HEK293 (cell line): ENCODE measurements at regions not wholly inside any gene's neighbourhood (a gene's known extent, or its start where the extent isn't known, plus 50 kb on each side); places are given as distances from the start of the nearest gene placed in this dataset.

ENCODE experiments used
- CTCF ChIA-PET: fragments of 350-600 bp; formaldehyde crosslinking; extraction: SDS; loops from one replicate; lab custom pipeline; 2021; ENCODE audit warnings: antibody characterized with exemption; lab: Yijun Ruan, JAX
- POLR2A ChIA-PET: fragments of 300-600 bp; formaldehyde crosslinking; extraction: SDS; loops from one replicate; lab custom pipeline; 2020; ENCODE audit warnings: antibody characterized with exemption, inconsistent platforms; lab: Yijun Ruan, JAX
- H3K27ac ChIP-seq: fragments of 200-500 bp; sonication (Bioruptor generic); 2 replicates; pipeline ENCODE4 v1.5.1; 2014; ENCODE audit warnings: low read depth, low read length, control low read depth, inconsistent platforms; ENCODE audit errors: extremely low read depth
- H3K36me3 ChIP-seq, 2 experiments: fragments of 200-500 bp in 1 of 2; sonication (Bioruptor generic) in 1 of 2; 1 replicate in 1 of 2; 2 replicates in 1 of 2; pipeline ENCODE4 v1.5.1; 2014 to 2017; ENCODE audit warnings: inconsistent platforms in 2 of 2, low read length in 2 of 2; ENCODE audit not compliant: control insufficient read depth in 2 of 2, insufficient read depth in 1 of 2
- H3K4me1 ChIP-seq: fragments of 200-500 bp; sonication (Bioruptor generic); 2 replicates; pipeline ENCODE4 v1.5.1; 2014; ENCODE audit warnings: mild to moderate bottlenecking, low read length, inconsistent platforms; ENCODE audit not compliant: control insufficient read depth, insufficient read depth
- H3K4me3 ChIP-seq: 2 replicates; pipeline ENCODE4 v1.5.1; 2011; ENCODE audit warnings: low read depth, mild to moderate bottlenecking, control low read depth, low read length, moderate library complexity
- H3K9me3 ChIP-seq: fragments of 200-500 bp; sonication (Bioruptor generic); 2 replicates; pipeline ENCODE4 v1.5.1; 2014; ENCODE audit warnings: low read depth, low read length, inconsistent platforms; ENCODE audit not compliant: control insufficient read depth, insufficient read depth
- AEBP2 ChIP-seq: fragments of 450-650 bp; formaldehyde crosslinking; IDR thresholded peaks from 2 replicates; pipeline ENCODE4 v1.5.1; 2016; ENCODE audit warnings: missing biosample characterization, missing genetic modification characterization, borderline replicate concordance
- BCL11B ChIP-seq: fragments of 450-650 bp; formaldehyde crosslinking; IDR thresholded peaks from 2 replicates; pipeline ENCODE4 v1.5.1; 2016; ENCODE audit warnings: low read depth, missing biosample characterization, missing genetic modification characterization
- GLI2 ChIP-seq: fragments of 450-650 bp; formaldehyde crosslinking; IDR thresholded peaks from 2 replicates; pipeline ENCODE4; 2017; ENCODE audit warnings: missing biosample characterization, missing genetic modification characterization, low read depth, borderline replicate concordance
- GLIS2 ChIP-seq: fragments of 450-650 bp; formaldehyde crosslinking; IDR thresholded peaks from 2 replicates; pipeline ENCODE4 v1.5.1; 2016; ENCODE audit warnings: missing biosample characterization, missing genetic modification characterization
- HOXC10 ChIP-seq: sonication (generic); formaldehyde crosslinking; IDR thresholded peaks from 2 replicates; pipeline ENCODE4 v1.8.1; 2023; ENCODE audit warnings: mild to moderate bottlenecking, missing genetic modification reagents
- MZF1 ChIP-seq: fragments of 450-650 bp; formaldehyde crosslinking; IDR thresholded peaks from 2 replicates; pipeline ENCODE4 v1.5.1; 2017; ENCODE audit warnings: missing biosample characterization, missing genetic modification characterization, borderline replicate concordance
- REST ChIP-seq: fragments of 450-650 bp; formaldehyde crosslinking; IDR thresholded peaks from 2 replicates; pipeline ENCODE4 v1.5.1; 2016; ENCODE audit warnings: missing biosample characterization, missing genetic modification characterization
- ZBTB20 ChIP-seq: fragments of 450-650 bp; formaldehyde crosslinking; IDR thresholded peaks from 2 replicates; pipeline ENCODE4 v1.5.1; 2016; ENCODE audit warnings: missing biosample characterization, missing genetic modification characterization
- ZBTB49 ChIP-seq: fragments of 450-650 bp; formaldehyde crosslinking; IDR thresholded peaks from 2 replicates; pipeline ENCODE4 v1.5.1; 2016; ENCODE audit warnings: missing biosample characterization, missing genetic modification characterization, low read depth
- ZBTB7A ChIP-seq: fragments of 450-650 bp; formaldehyde crosslinking; IDR thresholded peaks from 2 replicates; pipeline ENCODE4 v1.5.1; 2016; ENCODE audit warnings: low read depth, missing biosample characterization, missing genetic modification characterization
- ZNF112 ChIP-seq: fragments of 450-650 bp; formaldehyde crosslinking; IDR thresholded peaks from 2 replicates; pipeline ENCODE4 v1.5.0; 2017; ENCODE audit warnings: missing biosample characterization, missing genetic modification characterization
- ZNF140 ChIP-seq: fragments of 450-650 bp; formaldehyde crosslinking; IDR thresholded peaks from 2 replicates; pipeline ENCODE4 v1.5.1; 2016; ENCODE audit warnings: missing biosample characterization, missing genetic modification characterization
- ZNF239 ChIP-seq: fragments of 450-650 bp; formaldehyde crosslinking; IDR thresholded peaks from 2 replicates; pipeline ENCODE4 v1.5.1; 2016; ENCODE audit warnings: missing biosample characterization, missing genetic modification characterization
- ZNF24 ChIP-seq: fragments of 450-650 bp; formaldehyde crosslinking; IDR thresholded peaks from 2 replicates; pipeline ENCODE4 v1.5.1; 2016; ENCODE audit warnings: missing biosample characterization, missing genetic modification characterization
- ZNF266 ChIP-seq: fragments of 450-650 bp; formaldehyde crosslinking; IDR thresholded peaks from 2 replicates; pipeline ENCODE4 v1.5.1; 2016; ENCODE audit warnings: missing biosample characterization, missing genetic modification characterization, low read depth
- ZNF416 ChIP-seq: fragments of 450-650 bp; formaldehyde crosslinking; IDR thresholded peaks from 2 replicates; pipeline ENCODE4 v1.5.1; 2016; ENCODE audit warnings: missing biosample characterization, missing genetic modification characterization
- ZNF433 ChIP-seq: fragments of 450-650 bp; formaldehyde crosslinking; IDR thresholded peaks from 2 replicates; pipeline ENCODE4 v1.5.1; 2016; ENCODE audit warnings: missing biosample characterization, missing genetic modification characterization, low read depth
- ZNF677 ChIP-seq: fragments of 450-650 bp; IDR thresholded peaks from 2 replicates; pipeline ENCODE4 v1.5.0; 2018; ENCODE audit warnings: missing biosample characterization, mild to moderate bottlenecking, missing genetic modification characterization, moderate library complexity
- ZNF76 ChIP-seq: fragments of 450-650 bp; formaldehyde crosslinking; IDR thresholded peaks from 2 replicates; pipeline ENCODE4; 2016; ENCODE audit warnings: low read depth, missing biosample characterization, missing genetic modification characterization, borderline replicate concordance
- ZNF777 ChIP-seq: fragments of 450-650 bp; formaldehyde crosslinking; IDR thresholded peaks from 2 replicates; pipeline ENCODE4 v1.5.1; 2017; ENCODE audit warnings: missing biosample characterization, missing genetic modification characterization, borderline replicate concordance

- POLR2A ChIA-PET, result no interaction called here
- H3K9me3 ChIP-seq, result no peaks in the 10 kb centered on the region
- TF ChIP-seq ZBTB7A (tag by site-specific recombination) (no peak), ZBTB20 (tag by site-specific recombination) (no peak), BCL11B (tag by site-specific recombination) (no peak), ZNF433 (no peak), AEBP2 (no peak), ZNF777 (no peak), ZNF266 (tag by site-specific recombination) (no peak), HOXC10 (CRISPR knock-in tag) (no peak)
- TF ChIP-seq, all 188 proteins: peak for 0
- CTCF ChIA-PET, result no interaction called here
- Histone ChIP-seq H3K27ac (no peak overlapping the region), H3K36me3 (no peaks in the 10 kb centered on the region; a peak in 1 of 3 replicates), H3K4me3 (no peak overlapping the region), H3K4me1 (no peaks in the 10 kb centered on the region)
Measured at GRCh38 chr2:185127412-185127811, 529.1 kb downstream of the ZNF804A start.

- no peaks in the 10 kb centered on the region; a peak in 1 of 3 replicates for H3K36me3 ChIP-seq
- H3K4me1 ChIP-seq, result no peaks in the 10 kb centered on the region
- TF ChIP-seq ZNF239 (tag by site-specific recombination) (no peak), ZNF677 (no peak), REST (tag by site-specific recombination) (no peak), ZNF140 (tag by site-specific recombination) (no peak), ZNF76 (no peak), GLI2 (no peak), ZNF24 (no peak), MZF1 (tag by site-specific recombination) (no peak), GLIS2 (no peak), ZNF266 (tag by site-specific recombination) (no peak), ZNF112 (tag by site-specific recombination) (no peak), ZNF416 (tag by site-specific recombination) (no peak), ZBTB49 (tag by site-specific recombination) (no peak)
- H3K27ac ChIP-seq, result no peak overlapping the region
- CTCF ChIA-PET, result no interaction called here
- no peaks in the 10 kb centered on the region for H3K9me3 ChIP-seq
- H3K4me3 ChIP-seq, result no peak overlapping the region
- POLR2A ChIA-PET, result no interaction called here
Measured at GRCh38 chr2:185128346-185128745, 530.0 kb downstream of the ZNF804A start.
